ENCODE measurements at regions not wholly inside any gene's neighbourhood (a gene's known extent, or its start where the extent isn't known, plus 50 kb on each side); places are given as distances from the start of the nearest gene placed in this dataset.
"Not testable (repeated sequence)": the region's sequence is repeated elsewhere in the genome, so short reads cannot be mapped to it uniquely, and the experiment has no call there.

DNA sequence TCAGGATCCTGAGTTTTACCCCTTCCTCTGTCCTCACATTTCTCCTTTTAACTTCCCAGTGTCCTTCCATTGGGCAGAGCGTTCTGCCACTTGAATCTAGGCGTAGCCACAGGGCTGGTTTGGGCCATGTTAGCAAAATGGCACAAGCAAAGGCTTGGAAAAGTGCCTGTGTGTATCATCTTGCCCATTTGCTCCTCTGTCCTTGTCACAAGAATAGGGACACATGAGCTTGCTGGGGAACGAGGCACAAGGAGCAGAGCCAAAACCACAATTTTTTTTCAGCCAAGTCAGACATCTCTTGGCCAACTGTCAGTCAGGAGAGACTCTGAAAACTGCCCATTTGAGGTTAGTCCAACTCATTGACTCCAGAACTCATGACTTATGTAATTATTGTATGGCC is 285.2 kb downstream of the ZNF248 start:
- DNase-seq (ENCODE audit: low spot score) = no peak

GRCh38 chr10:37566332-37566731 is 291.1 kb downstream of the ZNF248 start:
- DNase-seq (ENCODE audit: low spot score) = no peak

DNA sequence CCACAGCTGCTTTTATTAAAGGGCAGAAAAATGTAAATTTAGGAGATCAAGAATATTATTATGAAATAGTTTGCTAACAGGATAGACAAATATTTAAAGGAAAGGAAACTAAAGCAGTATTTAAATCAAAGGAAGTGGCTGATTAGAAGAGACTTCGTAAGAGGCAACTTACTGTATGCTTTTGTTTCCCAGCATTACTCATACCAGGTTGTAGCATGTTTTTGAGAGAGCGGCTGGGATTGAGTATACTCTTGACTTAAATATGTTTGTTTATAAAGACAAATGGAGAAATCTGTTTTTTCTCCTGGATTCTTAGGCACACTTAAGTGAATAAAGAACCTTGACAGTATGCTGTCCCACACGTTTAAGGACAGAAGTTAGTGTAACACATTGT is 293.7 kb downstream of the ZNF248 start:
- no peak for DNase-seq (ENCODE audit: low spot score)

- DNase-seq (ENCODE audit: low spot score) = no peak
Observed at GRCh38 chr10:37563107-37563714, 294.2 kb downstream of the ZNF248 start.

DNA sequence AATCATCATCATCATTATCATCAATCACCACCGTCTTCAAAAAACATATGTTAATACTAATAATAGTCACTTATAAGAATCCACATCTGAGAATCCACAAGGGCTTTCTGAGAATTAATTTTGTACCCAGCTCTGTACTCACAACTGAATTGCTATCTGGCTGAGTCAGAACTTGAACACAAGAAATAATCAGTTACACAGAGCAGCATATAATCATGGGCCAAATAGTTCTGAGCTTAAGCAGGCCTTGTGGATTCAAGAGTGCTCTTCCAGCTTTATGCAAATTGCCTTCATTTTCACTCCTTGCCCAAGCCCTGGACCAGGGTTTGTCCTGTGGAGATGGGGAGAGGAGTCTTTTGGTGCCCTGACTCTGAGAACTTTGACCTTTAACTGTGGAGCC is 304.5 kb downstream of the ZNF248 start:
- no peak for DNase-seq (ENCODE audit: low spot score)

GRCh38 chr10:37549054-37549453 is 308.4 kb downstream of the ZNF248 start:
- no peak for DNase-seq (ENCODE audit: low spot score)

- DNase-seq (ENCODE audit: low spot score) = no peak
Observed at GRCh38 chr10:37535459-37536246, 321.8 kb downstream of the ZNF248 start.

GRCh38 chr10:37534166-37534565 is 323.2 kb downstream of the ZNF248 start:
- no peak for DNase-seq (ENCODE audit: low spot score)

DNA sequence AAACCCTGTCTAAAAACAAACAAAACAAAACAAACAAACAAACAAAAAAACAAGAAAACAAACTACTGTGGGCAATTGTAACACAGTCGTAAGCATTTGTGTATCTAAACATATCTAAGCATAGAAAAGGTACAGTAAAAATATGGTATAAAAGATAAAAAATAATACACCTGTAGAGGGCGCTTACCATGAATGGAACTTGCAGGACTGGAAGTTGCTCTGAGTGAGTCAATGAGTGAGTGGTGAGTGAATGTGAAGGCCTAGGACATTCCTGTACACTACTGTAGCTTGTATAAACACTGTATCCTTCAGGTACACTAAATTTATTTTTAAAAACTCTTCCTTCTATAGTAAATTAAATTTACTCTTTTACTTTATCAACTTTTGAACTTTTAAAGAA is 332.0 kb downstream of the ZNF248 start:
- DNase-seq (ENCODE audit: low spot score) = not testable (repeated sequence)

DNA sequence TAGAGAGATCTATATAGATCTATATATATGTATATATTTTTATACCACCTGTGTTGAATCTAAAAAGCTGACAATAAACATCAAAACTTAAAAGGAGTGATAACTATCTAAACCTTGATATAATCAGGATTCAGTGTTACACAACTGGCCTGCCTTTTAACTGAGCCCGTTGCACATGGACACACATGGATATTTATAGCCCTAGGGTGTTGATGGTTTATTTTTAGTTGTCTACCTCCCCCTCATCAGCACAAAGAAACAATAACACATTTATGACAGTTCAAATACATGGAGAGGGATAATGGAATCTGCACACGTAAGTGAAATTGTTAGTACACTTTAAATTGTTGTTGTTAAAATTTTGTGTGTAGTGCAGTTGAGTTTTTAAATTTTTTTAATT is 336.9 kb downstream of the ZNF248 start:
- DNase-seq (ENCODE audit: low spot score) = no peak

- DNase-seq (ENCODE audit: low spot score) = not testable (repeated sequence)
Observed at GRCh38 chr10:37510520-37510919, 346.9 kb downstream of the ZNF248 start.

DNA sequence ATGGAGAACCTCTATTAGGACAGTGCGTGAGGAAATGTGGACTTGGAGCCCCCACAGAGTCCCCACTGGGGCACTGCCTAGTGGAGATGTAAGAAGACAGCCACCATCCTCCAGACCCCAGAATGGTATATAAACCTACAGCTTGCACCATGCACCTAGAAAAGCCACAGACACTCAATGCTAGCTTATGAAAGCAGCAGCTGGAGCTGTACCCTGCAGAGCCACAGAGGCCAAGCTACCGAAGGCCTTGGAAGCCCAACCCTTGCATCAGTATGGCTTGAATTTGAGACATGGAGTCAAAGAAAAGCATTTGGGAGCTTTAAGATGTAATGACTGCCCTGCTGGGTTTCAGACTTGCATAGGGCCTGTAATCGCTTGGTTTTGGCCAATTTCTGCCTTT is 361.3 kb downstream of the ZNF248 start:
- no peak for DNase-seq (ENCODE audit: low spot score)

GRCh38 chr10:37495415-37495814 is 362.0 kb downstream of the ZNF248 start:
- DNase-seq (ENCODE audit: low spot score) = no peak

DNA sequence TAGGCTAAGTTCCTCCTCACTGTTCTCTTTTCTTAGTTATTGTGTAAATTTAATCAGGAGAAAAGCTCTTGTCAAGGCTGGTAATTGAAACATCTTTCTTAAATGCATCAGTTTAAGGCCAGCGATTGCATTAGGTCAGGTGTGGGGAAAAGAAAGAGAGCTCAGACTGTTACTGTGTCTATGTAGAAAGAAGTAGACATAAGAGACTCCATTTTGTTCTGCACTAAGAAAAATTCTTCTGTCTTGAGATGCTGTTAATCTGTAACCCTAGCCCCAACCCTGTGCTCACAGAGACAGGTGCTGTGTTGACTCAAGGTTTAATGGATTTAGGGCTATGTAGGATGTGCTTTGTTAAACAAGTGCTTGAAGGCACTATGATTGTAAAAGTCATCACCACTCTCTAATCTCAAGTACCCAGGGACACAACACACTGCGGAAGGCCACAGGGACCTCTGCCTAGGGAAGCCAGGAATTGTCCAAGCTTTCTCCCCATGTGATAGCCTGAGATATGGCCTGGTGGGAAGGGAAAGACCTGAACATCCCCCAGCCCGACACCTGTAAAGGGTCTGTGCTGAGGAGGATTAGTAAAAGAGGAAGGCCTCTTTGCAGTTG is 364.1 kb downstream of the ZNF248 start:
- not testable (repeated sequence) for DNase-seq (ENCODE audit: low spot score)

DNA sequence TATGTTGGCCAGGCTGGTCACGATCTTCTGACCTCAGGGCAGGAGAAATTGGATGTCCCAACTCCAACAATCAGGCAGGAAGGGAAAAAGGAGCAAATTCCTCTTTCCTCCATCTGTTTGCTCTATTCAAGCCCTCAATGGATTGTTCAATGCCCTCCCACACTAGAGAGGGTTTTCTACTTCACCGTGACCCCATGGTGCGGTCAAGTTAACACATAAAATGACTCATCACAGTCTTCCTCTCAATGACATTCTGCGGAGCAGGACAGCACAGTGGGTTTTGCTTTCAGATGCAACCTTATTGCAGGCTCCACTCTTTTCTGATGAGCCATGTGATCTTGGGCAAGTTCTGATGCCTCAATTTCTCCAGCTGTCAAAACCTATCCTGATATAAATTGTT is 364.9 kb downstream of the ANKRD30A start:
- no peak for DNase-seq (ENCODE audit: low spot score)

DNA sequence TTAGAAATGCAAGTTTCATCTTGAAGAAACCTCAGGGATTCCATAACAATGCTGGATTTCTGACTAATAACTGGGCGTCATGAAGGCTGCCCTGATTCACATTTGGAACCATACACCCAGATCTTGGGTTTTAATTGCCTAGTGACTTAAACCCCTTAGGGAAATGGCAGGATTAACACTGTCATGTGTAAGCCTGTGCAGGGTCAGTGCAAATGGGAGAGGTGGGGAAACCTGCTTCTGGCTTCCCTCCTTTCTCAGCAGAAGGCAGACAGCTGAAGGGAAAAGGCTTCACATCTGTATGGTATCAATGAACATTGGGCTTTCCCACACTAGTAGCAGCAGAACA is 364.2 kb downstream of the ANKRD30A start:
- no peak for DNase-seq (ENCODE audit: low spot score)

GRCh38 chr10:37488792-37489657 is 363.6 kb downstream of the ANKRD30A start:
- DNase-seq (ENCODE audit: low spot score) = no peak

GRCh38 chr10:37480596-37480995 is 355.2 kb downstream of the ANKRD30A start:
- DNase-seq (ENCODE audit: low spot score) = not testable (repeated sequence)

- DNase-seq (ENCODE audit: low spot score) = no peak
Observed at GRCh38 chr10:37479469-37479868, 354.1 kb downstream of the ANKRD30A start.

DNA sequence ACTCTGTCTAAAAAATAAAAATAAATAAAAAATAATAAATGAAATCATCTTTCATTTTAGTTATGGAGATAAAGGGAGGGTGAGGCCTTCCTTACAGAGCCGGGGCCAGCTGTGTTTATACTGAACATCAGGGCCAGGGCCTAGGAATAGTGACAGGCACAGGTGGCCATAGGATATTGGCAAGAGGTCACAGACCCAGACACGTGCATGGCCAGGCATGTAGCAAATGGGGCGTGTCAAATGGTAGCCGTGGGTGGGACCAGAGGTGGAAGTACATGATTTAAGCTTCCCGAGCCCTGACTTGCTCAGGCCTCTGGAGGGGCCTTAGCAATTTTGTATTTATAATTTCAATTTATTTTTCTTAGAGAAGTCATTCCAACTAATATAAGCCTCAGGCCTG is 353.0 kb downstream of the ANKRD30A start:
- no peak for DNase-seq (ENCODE audit: low spot score)

- no peak for DNase-seq (ENCODE audit: low spot score)
Observed at GRCh38 chr10:37476285-37476684, 350.9 kb downstream of the ANKRD30A start.

DNA sequence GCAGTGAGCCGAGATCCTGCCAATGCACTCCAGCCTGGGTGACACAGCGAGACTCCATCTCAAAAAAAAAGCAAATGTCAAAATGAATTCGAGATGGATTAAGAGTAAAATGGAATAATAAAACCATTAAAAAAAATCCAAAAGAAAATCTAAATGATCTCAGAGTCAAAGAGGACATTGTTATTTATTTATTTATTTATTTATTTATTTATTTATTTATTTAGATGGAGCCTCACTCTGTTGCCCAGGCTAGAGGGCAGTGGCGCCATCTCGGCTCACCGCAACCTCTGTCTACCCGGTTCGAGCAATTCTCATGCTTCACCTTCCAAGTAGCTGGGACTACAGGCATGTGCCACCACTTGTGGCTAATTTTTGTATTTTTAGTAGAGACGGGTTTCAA is 349.2 kb downstream of the ANKRD30A start:
- DNase-seq (ENCODE audit: low spot score) = no peak

DNA sequence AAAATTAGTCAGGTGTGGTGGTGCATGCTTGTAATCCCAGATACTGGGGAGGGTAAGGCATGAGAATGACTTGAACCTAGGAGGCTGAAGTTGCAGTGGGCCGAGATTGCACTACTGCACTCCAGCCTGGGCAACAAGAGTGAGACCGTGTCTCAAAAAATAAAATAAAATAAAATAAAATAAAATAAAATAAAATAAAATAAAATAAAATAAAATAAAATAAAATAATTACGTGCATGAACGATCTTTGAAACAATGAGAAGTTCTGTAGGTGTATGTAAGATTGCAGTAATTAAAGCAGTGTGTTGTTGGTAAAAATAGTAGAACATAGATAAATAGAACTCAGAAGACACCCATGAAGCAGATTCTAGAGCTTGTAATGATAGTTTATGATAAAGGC is 348.5 kb downstream of the ANKRD30A start:
- DNase-seq (ENCODE audit: low spot score) = no peak
